Keratinocyte (primary cell): ENCODE measurements at regions not wholly inside any gene's neighbourhood (a gene's known extent, or its start where the extent isn't known, plus 50 kb on each side); places are given as distances from the start of the nearest gene placed in this dataset.

Experiments
- DNase-seq: peaks from one replicate; pipeline ENCODE4 v3.0.0-alpha.2; 2011; ENCODE audit warnings: low read depth, missing footprints, low spot score
- FAIRE-seq: peaks from 2 replicates; lab custom pipeline; 2011; peaks lifted over from hg19 to GRCh38; lab: Jason Lieb, UNC
- H2AFZ ChIP-seq: 2 replicates; pipeline ENCODE4 v1.6.0; 2012; ENCODE audit warnings: low read length, control low read depth, inconsistent platforms; ENCODE audit not compliant: control insufficient read depth
- H3K27ac ChIP-seq: 2 replicates; pipeline ENCODE4 v1.5.1; 2011; ENCODE audit warnings: low read length; ENCODE audit not compliant: control insufficient read depth, insufficient read depth
- H3K27me3 ChIP-seq: 3 replicates; pipeline ENCODE4 v1.6.0; 2011; ENCODE audit warnings: low read length; ENCODE audit not compliant: control insufficient read depth, insufficient read depth; ENCODE audit errors: extremely low read depth
- H3K36me3 ChIP-seq, 2 experiments: 2 replicates in 1 of 2; 3 replicates in 1 of 2; pipeline ENCODE4 v1.5.1; 2011; ENCODE audit warnings: low read length in 2 of 2, mild to moderate bottlenecking in 1 of 2; ENCODE audit not compliant: control insufficient read depth in 2 of 2, insufficient read depth in 2 of 2; ENCODE audit errors: extremely low read depth in 1 of 2
- H3K4me1 ChIP-seq: 3 replicates; pipeline ENCODE4 v1.5.1; 2011; ENCODE audit warnings: low read length; ENCODE audit not compliant: control insufficient read depth, insufficient read depth; ENCODE audit errors: extremely low read depth
- H3K4me2 ChIP-seq: 3 replicates; pipeline ENCODE4 v1.6.0; 2011; ENCODE audit warnings: low read depth, low read length; ENCODE audit not compliant: control insufficient read depth, insufficient read depth; ENCODE audit errors: extremely low read depth
- H3K4me3 ChIP-seq, 3 experiments: fragments of 200-600 bp in 1 of 3; sonication (generic) in 1 of 3; 2 replicates in 2 of 3; 3 replicates in 1 of 3; pipeline ENCODE4 v1.5.1; 2011 to 2016; ENCODE audit warnings: low read length in 3 of 3, mild to moderate bottlenecking in 3 of 3, control low read depth in 2 of 3, inconsistent platforms in 1 of 3, low read depth in 1 of 3, mixed read lengths in 1 of 3, mixed run types in 1 of 3, moderate library complexity in 1 of 3; ENCODE audit not compliant: control insufficient read depth in 2 of 3, insufficient read depth in 2 of 3; ENCODE audit errors: extremely low read depth in 1 of 3
- H3K79me2 ChIP-seq: 2 replicates; pipeline ENCODE4 v1.6.0; 2012; ENCODE audit warnings: low read length; ENCODE audit not compliant: control insufficient read depth, insufficient read depth
- H3K9ac ChIP-seq: 3 replicates; pipeline ENCODE4 v1.6.0; 2011; ENCODE audit warnings: low read length; ENCODE audit not compliant: control insufficient read depth, insufficient read depth; ENCODE audit errors: extremely low read depth
- H3K9me1 ChIP-seq: 3 replicates; pipeline ENCODE4 v1.6.0; 2011; ENCODE audit warnings: low read length; ENCODE audit not compliant: control insufficient read depth, insufficient read depth; ENCODE audit errors: extremely low read depth
- H3K9me3 ChIP-seq: 2 replicates; pipeline ENCODE4 v1.5.1; 2012; ENCODE audit warnings: low read depth, low read length; ENCODE audit not compliant: control insufficient read depth
- H4K20me1 ChIP-seq: 3 replicates; pipeline ENCODE4 v1.6.0; 2011; ENCODE audit warnings: low read length; ENCODE audit not compliant: control insufficient read depth, insufficient read depth; ENCODE audit errors: extremely low read depth
- EZH2 ChIP-seq: IDR thresholded peaks from one replicate; pipeline ENCODE4 v1.6.1; 2012; ENCODE audit warnings: inconsistent platforms, mild to moderate bottlenecking, low read length, moderate library complexity
- dilution Hi-C: fragments of 300-500 bp; cut with MboI; formaldehyde crosslinking; loops from one replicate; pipeline ENCODE4 v1.7.0; 2020; ENCODE audit warnings: low sequenced_read_pairs; ENCODE audit not compliant: extremely low pct_ligation_motif_present
- TF ChIP-seq, protein P1 (sequence below), 3 experiments: IDR thresholded peaks in 1 of 3; conservative IDR thresholded peaks in 1 of 3; optimal IDR thresholded peaks in 1 of 3; 2 replicates in 2 of 3; 3 replicates in 1 of 3; pipeline versions ENCODE3 to v1.5.1; 2011; ENCODE audit warnings: low read length in 3 of 3, mild to moderate bottlenecking in 3 of 3, moderate library complexity in 2 of 3, control low read depth in 1 of 3, inconsistent platforms in 1 of 3; ENCODE audit not compliant: insufficient read depth in 2 of 3; ENCODE audit errors: extremely low read depth in 1 of 3

DNA sequence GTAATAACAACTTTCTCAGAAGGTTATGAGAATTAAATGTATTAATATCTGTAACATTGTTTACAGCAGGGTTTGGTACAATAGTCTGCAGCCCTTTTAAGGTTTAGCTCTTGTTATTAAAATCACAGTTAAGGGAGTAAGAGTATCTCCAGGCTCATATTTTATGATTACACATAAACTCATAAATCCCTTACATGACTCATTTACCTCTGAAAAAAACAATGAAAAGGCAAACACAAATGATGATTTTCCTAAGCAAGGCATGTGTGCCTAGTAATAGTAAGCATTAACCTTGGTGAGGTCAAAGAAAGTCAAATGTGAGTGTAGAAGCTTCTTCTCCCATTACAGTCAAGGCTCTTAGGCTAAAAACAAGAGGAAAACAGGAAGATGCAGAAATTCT lies 84.5 kb upstream of the ADGRL4 start:
- no peaks in the 10 kb centered on the region for H3K79me2 ChIP-seq
- no peak overlapping the region for H3K4me2 ChIP-seq
- TF ChIP-seq, protein P1, sequence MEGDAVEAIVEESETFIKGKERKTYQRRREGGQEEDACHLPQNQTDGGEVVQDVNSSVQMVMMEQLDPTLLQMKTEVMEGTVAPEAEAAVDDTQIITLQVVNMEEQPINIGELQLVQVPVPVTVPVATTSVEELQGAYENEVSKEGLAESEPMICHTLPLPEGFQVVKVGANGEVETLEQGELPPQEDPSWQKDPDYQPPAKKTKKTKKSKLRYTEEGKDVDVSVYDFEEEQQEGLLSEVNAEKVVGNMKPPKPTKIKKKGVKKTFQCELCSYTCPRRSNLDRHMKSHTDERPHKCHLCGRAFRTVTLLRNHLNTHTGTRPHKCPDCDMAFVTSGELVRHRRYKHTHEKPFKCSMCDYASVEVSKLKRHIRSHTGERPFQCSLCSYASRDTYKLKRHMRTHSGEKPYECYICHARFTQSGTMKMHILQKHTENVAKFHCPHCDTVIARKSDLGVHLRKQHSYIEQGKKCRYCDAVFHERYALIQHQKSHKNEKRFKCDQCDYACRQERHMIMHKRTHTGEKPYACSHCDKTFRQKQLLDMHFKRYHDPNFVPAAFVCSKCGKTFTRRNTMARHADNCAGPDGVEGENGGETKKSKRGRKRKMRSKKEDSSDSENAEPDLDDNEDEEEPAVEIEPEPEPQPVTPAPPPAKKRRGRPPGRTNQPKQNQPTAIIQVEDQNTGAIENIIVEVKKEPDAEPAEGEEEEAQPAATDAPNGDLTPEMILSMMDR (optimal IDR thresholded peaks at IDR 0.05 in 1 of 3, IDR thresholded peaks at IDR 0.05 in 1 of 3, conservative IDR thresholded peaks at IDR 0.05 in 1 of 3; ENCODE audit: extremely low read depth in 1 of 3, insufficient read depth in 2 of 3, low read length in 3 of 3), result no peak
- TF ChIP-seq EZH2, result no peak
- H4K20me1 ChIP-seq, result no peaks in the 10 kb centered on the region
- no peaks in the 10 kb centered on the region for H3K36me3 ChIP-seq
- FAIRE-seq (no peak), DNase-seq (no peak)
- H3K27me3 ChIP-seq, result no peaks in the 10 kb centered on the region
- no peak overlapping the region for H3K27ac ChIP-seq
- H3K4me3 ChIP-seq, result no peak overlapping the region
- no peak overlapping the region for H2AFZ ChIP-seq
- no peaks in the 10 kb centered on the region for H3K9me3 ChIP-seq
- H3K9me1 ChIP-seq, result no peaks in the 10 kb centered on the region
- H3K9ac ChIP-seq, result no peak overlapping the region
- dilution Hi-C loops, result no loop called here
- H3K4me1 ChIP-seq, result no peaks in the 10 kb centered on the region

DNA sequence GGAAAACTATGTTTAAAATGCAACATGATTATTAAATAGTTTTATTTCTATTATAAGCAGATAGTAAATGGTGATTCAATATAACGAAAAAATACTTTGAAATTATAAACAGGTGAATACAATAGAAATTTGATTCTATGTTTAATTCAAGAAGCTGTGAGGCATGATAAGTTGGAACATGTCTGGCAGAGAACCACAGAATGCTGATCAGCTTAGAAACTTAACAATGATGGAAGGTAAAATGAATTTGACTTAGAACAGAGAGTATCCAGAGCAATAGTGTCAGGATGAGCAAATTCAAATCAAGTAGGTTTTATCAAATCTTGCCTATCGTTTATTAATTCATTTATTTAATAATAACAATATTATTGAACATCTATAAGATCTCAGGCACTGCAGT lies 83.4 kb upstream of the ADGRL4 start:
- Histone ChIP-seq H3K9ac (no peak overlapping the region), H3K9me1 (no peaks in the 10 kb centered on the region), H3K9me3 (no peaks in the 10 kb centered on the region), H3K4me3 (no peak overlapping the region), H3K27ac (no peak overlapping the region), H4K20me1 (no peaks in the 10 kb centered on the region), H2AFZ (no peak overlapping the region), H3K4me1 (no peaks in the 10 kb centered on the region), H3K36me3 (no peaks in the 10 kb centered on the region), H3K4me2 (no peak overlapping the region), H3K27me3 (no peaks in the 10 kb centered on the region), H3K79me2 (no peaks in the 10 kb centered on the region)
- DNase-seq (no peak), FAIRE-seq (no peak)
- TF ChIP-seq, protein P1 (optimal IDR thresholded peaks at IDR 0.05 in 1 of 3, IDR thresholded peaks at IDR 0.05 in 1 of 3, conservative IDR thresholded peaks at IDR 0.05 in 1 of 3; ENCODE audit: extremely low read depth in 1 of 3, insufficient read depth in 2 of 3, low read length in 3 of 3), result no peak
- no peak for TF ChIP-seq EZH2
- dilution Hi-C loops, result no loop called here
